ENCODE measurements at regions not wholly inside any gene's neighbourhood (a gene's known extent, or its start where the extent isn't known, plus 50 kb on each side); places are given as distances from the start of the nearest gene placed in this dataset.
"Not testable (repeated sequence)": the region's sequence is repeated elsewhere in the genome, so short reads cannot be mapped to it uniquely, and the experiment has no call there.

DNA sequence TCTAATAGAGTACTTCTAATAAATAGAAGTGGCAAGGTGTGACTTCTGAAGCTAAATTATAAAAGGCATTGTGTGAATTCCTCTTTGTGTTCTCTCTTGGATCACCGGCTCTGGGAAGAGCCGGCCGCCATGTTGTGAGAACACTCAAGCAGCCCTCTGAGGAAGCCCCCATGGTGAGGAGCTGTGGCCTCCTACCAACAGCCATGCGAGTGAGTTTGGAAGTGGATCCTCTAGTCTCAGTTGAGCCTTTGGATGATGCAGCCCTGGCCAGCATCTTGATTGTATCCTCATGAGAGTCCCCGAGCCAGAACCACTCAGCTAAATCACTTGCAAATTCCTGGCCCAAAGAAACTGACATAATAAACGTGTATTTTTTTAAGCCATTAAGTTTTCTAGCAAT is 94.5 kb upstream of the CARD11 start:
- no peak for DNase-seq (ENCODE audit: low read depth)

DNA sequence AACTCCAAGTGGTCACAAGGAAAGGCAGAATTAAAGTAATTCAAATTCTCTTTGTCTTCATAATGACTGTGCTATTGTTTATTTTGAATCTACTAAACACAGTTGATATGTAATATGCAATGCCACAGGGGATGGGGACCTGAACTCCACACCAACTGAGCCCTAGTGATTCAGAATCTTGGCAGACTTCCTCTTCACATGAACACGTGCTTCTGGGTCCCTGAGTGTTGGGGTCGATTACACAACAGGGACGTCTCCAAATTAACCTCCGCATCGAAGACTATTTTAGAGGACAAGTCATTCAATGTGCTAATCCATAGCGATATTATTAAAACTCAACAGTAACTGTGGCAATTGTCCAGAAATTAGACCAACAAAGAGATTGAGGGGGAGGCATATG is 95.3 kb upstream of the CARD11 start:
- DNase-seq (ENCODE audit: low read depth) = no peak

DNA sequence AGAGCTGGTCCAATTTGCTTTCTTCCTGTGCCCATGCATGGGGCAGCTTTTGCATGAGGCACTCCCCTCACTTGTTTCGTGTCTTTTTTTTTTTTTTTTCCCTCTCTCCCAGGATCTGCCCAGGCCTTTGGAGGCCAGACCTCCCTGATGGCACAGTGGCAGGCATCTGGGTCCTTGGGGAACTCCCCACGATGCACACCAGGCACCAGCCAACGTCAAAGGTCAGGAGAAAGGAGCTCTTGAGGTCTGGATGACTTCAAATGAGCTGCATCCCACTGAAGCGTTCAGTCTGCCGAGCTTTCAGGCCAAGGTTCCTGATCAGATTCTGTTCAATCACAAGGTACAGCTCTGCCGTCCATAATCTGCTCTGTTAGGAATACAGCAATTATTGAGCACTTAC is 97.2 kb upstream of the CARD11 start:
- no peak for DNase-seq (ENCODE audit: low read depth)

DNA sequence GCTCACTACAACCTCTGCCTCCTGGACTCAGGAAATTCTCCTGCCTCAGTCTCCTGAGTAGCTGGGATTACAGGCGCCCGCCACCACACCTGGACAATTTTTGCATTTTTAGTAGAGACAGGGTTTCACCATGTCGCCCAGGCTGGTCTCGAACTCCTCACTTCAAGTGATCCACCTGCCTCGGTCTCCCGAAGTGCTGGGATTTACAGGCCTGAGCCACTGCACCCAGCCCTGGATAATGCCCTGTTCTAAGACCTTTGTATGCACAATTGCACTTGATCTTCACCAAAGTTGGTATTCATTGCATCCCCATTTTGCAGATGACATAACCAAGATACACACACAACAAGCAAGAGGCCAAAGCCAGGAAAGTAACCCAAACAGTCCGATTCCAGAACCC is 97.7 kb upstream of the CARD11 start:
- DNase-seq (ENCODE audit: low read depth) = no peak

DNA sequence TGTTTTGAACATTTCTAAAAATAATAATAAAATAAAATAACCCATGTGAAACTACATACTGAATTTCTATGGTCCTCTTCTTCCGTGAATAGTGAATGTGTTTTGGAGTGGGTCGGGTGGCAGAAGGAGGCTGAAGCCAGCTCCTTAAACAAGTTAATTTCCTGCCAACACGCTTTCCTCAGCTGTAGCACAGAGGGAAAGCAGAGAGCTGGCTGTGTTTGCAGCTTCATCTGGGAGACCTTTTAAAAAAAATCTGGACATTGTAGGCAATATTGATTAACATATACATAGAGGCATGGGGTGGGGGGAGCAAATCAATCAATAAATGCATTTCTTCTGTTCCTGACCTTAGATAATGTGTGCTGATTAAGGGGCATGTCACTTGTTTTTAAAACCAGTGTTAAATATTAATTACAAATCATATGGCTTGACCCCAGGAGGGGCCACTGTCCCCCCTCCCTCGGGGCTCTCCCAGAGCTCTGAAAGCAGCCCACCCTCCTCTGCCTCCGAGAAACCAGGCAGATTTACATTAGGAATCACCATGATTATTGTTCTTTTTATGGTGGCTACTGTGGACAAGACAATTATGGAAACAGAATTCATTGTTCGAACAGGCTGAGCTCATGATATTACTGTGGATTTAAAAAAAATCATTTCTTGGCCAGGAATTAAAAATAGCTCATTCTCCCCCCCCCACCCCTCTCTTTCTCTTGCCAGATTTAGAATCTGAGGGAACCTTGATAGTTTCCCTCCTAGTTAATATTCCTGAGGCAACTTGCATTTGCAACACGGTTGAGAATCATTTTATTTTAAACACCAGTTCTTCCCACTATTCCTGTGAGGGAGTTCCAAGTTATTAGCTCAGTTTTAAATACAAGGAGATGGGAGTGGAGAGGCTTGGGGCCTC is 100.5 kb upstream of the CARD11 start:
- DNase-seq (ENCODE audit: low read depth) = no peak

DNA sequence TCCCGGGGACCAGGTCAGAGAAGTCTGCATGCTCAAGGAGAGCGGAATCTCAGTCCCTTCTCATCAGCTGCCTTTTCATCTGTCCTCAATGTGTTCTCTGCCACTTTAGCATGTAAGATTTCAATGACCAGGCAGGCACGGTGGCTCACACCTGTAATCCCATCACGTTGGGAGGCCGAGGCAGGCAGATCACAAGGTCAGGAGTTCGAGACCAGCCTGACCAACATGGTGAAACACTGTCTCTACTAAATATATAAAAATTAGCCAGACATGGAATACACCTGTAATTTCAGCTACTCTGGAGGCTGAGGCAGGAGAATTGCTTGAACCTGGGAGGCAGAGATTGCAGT is 101.1 kb upstream of the CARD11 start:
- not testable (repeated sequence) for DNase-seq (ENCODE audit: low read depth)

DNA sequence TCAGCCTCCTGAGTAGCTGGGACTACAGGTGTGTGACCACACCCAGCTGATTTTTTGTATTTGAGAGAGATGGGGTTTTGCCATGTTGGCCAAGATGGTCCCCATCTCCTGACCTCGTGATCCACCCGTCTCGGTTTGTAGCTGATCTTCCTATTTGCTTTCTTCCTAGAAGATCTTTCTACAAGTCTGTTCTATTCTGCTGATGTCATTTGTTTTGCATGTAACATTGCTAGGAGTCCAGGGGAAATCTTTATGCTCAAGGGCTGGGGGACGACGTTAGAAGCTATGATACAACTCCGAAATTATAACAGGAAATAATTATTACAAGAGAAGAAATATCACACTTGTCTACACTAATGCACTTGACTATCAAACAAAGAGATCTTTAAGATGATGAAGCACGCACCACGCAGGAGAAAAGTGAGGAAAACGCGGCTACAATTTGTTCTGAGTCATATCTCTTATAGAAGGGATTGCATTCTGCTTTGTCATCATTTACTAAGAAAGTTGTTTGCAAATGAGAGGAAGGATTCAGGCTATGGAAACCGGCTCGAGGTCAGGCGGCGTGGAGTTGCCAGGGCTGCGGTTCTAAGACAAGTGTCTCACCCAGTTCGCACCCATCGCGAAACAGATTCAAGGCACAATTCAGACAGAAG is 103.0 kb upstream of the CARD11 start:
- no peak for DNase-seq (ENCODE audit: low read depth)

DNA sequence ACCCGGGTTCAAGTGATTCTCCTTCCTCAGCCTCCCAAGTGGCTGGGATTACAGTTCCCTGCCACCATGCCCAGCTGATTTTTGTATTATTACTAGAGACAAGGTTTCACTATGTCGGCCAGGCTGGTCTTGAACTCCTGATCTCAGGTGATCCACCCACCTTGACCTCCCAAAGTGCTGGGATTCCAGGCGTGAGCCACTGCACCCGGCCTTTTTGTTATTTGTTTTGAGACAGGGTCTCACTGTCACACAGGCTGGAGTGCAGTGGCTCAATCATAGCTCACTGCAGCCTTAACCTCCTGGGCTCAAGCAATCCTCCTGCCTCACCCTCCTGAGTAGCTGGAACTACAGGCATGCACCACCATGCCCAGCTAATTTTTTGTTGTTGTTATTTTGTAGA is 104.8 kb upstream of the CARD11 start:
- not testable (repeated sequence) for DNase-seq (ENCODE audit: low read depth)

DNA sequence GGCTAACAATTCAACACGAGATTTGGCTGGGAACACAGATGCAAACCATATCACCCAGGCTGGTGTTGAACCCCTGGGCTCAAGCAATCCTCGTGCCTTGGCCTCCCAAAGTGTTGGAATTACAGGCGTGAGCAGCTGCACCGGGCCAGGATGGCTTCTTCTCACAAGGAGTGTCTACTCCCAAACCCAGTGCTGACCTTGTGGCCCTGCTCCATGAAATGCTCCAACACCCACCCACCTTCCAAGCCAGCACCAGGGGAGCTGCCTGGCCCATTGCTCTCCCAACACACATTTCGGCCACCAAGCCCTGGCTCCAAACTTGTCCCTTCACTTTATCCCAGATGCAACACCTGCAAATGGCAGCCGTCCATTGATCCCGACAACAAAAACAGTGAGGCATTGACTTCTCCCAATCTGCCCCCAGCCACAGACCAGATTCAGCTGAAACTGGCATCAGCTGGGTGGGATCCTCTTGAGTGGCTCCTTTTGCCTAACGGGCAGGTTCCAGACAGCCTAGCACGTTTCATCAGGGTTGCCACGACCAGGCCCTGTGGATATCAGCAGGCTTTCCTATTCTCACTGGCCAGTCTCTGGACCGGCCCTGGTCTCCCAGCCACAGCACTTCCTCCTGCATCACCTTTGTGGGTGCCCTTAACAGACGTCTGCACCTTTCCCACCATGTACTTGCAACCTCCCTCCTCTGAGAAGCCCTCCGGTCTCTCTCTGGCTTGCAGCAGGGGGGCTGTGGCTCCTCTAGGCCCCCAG is 105.7 kb upstream of the CARD11 start:
- no peak for DNase-seq (ENCODE audit: low read depth)

DNA sequence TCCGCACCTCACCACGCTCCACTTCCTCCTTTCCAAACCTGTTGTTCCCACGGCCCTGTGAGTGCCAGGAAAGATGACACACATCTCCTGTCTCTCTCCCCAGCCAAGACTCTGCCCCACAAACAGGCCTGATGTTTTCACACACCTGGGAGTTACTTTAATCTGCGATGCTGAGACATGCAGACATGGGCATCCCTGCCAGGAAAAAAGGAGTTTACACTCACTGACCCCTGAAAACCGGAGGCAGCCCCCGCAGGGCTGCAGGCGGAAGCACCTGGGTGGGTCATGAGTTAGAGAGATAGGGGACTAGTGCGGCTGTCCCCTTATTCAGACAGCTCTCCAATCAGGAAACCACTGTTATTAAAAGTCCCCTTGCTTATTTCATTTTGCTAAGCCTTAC is 106.4 kb upstream of the CARD11 start:
- no peak for DNase-seq (ENCODE audit: low read depth)

DNA sequence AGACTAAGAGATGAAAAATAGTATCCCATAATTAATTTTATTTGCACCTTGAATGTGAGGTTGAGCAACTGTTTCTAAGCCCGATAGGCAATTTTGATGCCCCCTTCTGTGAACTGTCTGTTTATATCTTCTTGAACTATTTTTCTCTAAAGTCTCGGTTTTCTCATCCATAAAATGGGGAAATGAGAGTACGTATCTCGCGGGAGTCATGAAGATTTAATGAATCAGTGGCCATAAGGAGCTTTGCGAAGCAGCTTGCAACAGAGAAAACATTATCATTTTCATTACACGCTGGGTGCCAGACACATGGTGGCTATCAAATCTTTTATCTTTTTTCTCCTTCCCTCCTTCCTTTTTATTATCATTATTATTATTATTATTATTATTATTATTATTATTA is 108.1 kb upstream of the CARD11 start:
- DNase-seq (ENCODE audit: low read depth) = no peak

DNA sequence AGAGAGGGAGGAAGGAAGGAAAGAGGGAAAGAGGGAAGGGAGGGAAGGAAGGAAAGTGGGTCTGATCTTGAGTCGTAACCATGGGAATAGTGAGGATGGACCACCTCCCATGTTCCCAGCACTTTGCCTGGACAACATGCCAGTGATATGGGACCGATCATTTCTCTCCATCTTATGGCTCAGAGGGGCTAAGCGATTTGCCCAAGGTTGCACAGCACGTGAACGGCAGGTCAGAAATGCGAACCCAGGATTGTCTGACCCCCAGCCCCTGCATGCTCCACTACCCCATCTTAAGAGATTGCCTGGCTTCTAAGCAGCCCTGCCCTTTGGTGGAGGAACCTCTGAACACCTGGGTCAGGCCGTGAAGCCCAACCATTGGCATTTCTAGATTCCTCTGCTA is 109.0 kb upstream of the CARD11 start:
- no peak for DNase-seq (ENCODE audit: low read depth)

DNA sequence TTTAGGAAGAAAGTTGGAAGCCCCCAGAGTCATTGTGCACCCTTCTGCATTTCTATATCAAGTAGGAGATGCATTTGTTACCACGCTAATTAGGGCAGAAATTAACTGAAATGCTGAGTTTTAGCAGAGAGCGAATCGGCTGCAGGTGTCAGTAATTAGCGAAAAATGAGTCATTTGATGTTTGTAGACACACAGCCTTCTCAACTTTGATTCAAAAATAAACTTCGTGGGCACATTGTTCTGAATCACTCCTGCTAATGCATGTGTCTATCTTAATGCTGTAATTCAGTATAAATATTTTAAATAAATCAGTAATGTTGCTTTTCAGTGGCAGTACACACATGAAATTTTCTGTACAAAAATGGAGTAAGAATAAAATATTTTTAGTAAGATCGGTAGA is 109.5 kb upstream of the CARD11 start:
- DNase-seq (ENCODE audit: low read depth) = no peak

DNA sequence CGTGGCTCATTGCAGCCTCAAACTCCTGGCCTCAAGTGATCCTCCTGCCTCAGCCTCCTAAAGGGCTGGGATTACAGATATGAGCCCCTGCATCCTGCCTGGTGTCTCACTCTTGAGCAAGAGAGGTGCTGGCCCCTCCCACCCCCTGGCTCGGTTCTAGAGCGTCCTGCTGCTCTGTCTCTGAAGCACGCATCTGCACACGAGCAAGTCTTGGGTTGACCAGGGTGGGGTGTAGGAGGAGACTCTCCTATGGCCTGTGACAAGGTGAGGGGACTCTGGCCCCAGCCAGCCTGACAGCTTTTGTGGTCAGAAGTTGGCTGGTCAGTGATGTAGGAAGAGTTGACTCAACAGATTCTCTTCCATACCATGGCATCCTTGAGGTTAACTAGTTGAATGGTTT is 110.7 kb upstream of the CARD11 start:
- DNase-seq (ENCODE audit: low read depth) = no peak

DNA sequence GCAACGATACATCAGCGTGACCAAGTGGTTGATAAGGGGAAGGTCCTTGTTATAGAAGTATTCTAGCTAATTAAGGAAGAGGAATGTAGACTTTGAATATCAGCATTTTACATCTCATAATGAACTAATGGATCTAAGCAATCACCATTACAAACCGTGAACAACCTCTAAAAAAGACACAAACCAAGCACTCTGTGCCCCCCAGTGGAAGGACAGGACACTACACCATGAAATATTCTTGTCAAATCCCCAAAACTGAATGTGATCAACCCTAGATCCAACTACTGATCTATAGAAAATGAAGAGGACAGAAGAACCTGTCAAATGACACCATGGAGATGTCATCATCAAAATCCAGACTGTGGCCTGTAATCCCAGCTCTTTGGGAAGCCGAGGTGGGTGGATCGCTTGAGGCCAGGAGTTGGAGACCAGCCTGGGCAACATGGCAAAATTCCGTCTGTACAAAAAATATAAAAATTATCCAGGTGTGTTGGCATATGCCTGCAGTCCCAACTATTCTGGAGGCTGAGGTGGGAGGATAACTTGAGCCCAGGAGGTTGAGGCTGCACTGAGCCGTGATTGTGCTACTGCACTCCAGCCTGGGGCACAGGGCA is 111.3 kb upstream of the CARD11 start:
- peak; percentile 40 for DNase-seq (ENCODE audit: low read depth)

DNA sequence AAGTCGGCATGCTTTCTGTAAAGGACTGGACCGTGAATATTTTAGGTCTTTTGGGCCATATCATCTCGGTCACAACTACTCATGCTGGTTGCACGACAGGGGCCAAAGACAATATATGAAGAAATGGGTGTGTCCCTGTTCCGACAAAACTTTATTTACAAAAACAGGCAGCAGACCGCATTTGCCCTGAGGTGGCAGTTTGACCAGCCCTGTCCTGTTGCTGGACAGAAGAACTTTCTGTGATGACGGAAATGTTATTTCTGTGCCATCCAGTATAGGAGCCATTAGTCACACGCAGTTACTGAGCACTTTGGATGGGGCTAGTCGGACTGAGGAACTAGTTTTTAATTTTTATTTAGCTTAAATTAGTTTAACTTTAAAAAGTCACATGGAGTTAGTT is 112.8 kb upstream of the CARD11 start:
- DNase-seq (ENCODE audit: low read depth) = no peak

DNA sequence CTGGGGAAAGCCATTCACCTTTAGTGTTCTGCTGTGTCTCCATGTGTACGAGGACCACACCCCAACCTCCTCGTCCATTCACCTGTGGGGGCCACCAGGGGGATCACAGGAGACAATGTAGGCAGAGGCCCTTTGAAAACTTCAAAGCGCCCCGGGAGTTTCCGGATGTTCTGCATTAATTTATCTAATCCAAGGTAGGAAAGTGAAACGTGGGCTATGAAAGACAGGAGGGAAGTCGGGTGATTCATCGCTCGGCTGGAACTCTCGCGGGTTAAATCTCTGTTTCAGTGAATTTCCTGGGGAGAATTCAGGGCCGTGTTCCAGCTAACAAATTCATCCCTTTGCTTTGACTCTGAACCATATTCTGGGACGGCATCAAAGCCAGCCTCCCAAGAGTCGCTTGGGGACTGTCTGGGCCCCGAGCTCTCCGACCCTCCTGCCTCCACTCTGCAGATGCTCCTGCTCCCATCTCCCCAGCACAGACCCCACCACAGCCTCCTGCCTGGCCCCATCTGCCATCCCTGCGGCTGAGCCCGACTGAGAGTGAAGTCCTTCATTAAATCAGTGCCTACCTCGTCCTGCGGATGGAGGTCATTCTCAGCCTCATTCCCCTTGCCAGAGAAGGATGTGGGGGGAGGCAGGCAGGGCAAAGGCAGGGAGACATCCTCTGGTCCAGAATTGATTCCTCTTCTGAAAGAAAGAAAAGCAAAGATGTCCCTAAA is 114.1 kb upstream of the CARD11 start:
- DNase-seq (ENCODE audit: low read depth) = no peak

DNA sequence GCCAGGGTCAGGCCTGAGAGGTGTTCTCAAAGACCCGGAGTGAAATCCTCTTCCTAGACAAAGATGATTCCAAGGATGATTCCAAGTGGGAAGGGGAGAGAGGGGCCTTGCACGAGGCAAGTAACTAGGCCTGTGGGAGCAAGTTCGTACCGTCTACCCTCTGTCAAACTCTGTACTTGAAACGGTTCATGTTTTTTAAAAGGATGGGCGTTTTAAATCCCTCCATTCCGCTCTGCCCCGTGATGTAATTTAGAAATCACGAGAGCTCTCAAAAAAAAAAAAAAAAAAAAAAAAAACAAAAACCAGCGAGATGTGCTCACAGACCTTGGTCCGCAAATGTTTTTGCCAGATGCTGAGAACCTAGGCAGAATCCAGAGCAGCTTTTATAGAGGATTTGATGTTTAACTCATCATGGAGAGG is 114.7 kb upstream of the CARD11 start:
- DNase-seq (ENCODE audit: low read depth) = no peak

DNA sequence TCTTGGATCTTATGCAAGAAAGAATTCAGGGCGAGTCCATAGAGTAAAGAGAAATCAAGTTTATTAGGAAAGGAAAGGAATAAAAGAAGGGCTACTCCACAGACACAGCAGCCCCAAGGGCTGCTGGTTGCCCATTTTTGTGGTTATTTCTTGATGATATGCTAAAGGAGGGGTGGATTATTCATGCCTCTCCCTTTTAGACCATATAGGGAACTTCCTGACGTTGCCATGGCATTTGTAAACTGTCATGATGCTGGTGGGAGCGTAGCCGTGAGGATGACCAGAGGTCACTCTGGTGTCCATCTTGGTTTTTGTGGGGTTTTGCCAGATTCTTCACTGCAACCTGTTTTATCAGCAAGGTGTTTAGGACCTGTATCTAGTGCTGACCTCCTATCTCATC is 115.4 kb upstream of the CARD11 start:
- no peak for DNase-seq (ENCODE audit: low read depth)

DNA sequence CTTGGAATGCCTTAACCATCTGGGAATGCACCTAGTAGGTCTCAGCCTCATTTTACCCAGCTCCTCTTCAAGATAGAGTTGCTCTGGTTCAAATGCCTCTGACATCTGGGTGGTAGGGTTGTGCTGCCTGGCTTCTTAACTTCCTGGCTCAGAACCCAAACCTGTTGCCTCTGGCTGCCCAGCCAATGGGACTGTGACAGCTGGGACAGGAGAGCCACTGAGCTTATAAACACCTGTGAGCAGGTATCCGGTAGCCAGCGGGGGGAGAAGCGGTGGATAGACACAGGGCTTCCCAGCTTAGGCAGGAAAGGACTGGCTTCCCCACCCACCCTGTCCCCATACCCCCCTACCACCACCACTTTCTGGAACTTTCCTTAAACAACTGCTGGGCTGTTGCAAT is 115.8 kb upstream of the CARD11 start:
- DNase-seq (ENCODE audit: low read depth) = no peak

DNA sequence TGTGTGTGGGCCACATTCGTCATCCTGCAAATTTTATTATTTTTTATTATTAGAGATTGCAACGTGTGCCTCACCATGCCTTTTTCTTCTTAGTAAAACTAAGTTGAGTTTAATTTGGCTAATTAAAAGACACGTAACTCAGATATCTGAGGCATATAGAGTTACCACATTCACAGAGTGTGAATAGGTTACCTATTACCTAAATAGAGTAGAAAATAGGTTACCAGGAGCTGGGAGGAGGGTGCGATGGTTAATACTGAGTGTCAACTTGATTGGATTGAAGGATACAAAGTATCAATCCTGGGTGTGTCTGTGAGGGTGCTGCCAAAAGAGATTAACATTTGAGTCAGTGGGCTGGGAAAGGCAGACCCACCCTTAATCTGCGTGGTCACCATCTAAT is 116.3 kb upstream of the CARD11 start:
- DNase-seq (ENCODE audit: low read depth) = not testable (repeated sequence)

DNA sequence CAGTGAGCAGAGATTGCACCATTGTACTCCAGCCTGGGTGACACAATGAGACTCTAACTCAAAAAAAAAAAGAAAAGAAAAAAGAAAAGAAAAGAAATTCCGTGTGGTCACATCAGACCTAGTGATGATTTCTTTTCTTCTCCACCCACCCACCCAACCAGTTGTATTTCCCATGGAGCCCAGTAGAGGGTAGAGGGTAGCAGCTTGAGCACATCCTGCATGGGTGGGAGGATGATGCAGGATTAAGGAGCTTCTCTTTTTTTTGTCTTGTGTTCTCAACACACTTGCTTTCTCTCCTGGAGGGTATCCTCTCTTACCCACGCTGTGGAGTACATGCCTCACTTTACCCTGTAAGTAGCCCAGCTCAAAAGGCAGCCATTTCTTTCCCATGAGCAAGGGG is 118.6 kb upstream of the CARD11 start:
- DNase-seq (ENCODE audit: low read depth) = no peak
